ENCODE measurements at regions not wholly inside any gene's neighbourhood (a gene's known extent, or its start where the extent isn't known, plus 50 kb on each side); places are given as distances from the start of the nearest gene placed in this dataset.

- Histone ChIP-seq H3K36me3 (ENCODE audit: control insufficient read depth, insufficient read depth, low read length) (no peaks in the 10 kb centered on the region), H3K9me3 (ENCODE audit: control insufficient read depth, low read length) (no peaks in the 10 kb centered on the region), H3K4me3 (ENCODE audit: insufficient read depth, low read depth, low read length) (no peak overlapping the region), H3K4me1 (ENCODE audit: control insufficient read depth, insufficient read depth, low read length) (no peaks in the 10 kb centered on the region), H3K27me3 (ENCODE audit: control insufficient read depth, insufficient read depth, low read length, poor library complexity, severe bottlenecking) (no peaks in the 10 kb centered on the region), H3K27ac (ENCODE audit: insufficient read depth, low read depth, low read length, poor library complexity, severe bottlenecking) (no peak overlapping the region)
- WGBS, 2 experiments, result 79 to 100% methylated on average over 1 of the region's 1 CpG
Observed at GRCh38 chr7:26046878-26047277, 105.1 kb upstream of the NFE2L3 start.

- Histone ChIP-seq H3K9me3 (ENCODE audit: control insufficient read depth, low read length) (no peaks in the 10 kb centered on the region), H3K27ac (ENCODE audit: insufficient read depth, low read depth, low read length, poor library complexity, severe bottlenecking) (no peak overlapping the region), H3K4me3 (ENCODE audit: insufficient read depth, low read depth, low read length) (no peak overlapping the region), H3K27me3 (ENCODE audit: control insufficient read depth, insufficient read depth, low read length, poor library complexity, severe bottlenecking) (no peaks in the 10 kb centered on the region), H3K36me3 (ENCODE audit: control insufficient read depth, insufficient read depth, low read length) (no peaks in the 10 kb centered on the region), H3K4me1 (ENCODE audit: control insufficient read depth, insufficient read depth, low read length) (no peaks in the 10 kb centered on the region)
- WGBS, 2 experiments, result 94 to 96% methylated on average over 5 of the region's 5 CpGs
Observed at GRCh38 chr7:26048663-26049062, 103.3 kb upstream of the NFE2L3 start.

GRCh38 chr7:26049081-26049480 lies 102.9 kb upstream of the NFE2L3 start:
- no peaks in the 10 kb centered on the region for H3K4me1 ChIP-seq (ENCODE audit: control insufficient read depth, insufficient read depth, low read length)
- no peak overlapping the region for H3K27ac ChIP-seq (ENCODE audit: insufficient read depth, low read depth, low read length, poor library complexity, severe bottlenecking)
- H3K27me3 ChIP-seq (ENCODE audit: control insufficient read depth, insufficient read depth, low read length, poor library complexity, severe bottlenecking), result no peaks in the 10 kb centered on the region
- 100% methylated on average over 1 of the region's 1 CpG for WGBS, 2 experiments
- no peaks in the 10 kb centered on the region for H3K9me3 ChIP-seq (ENCODE audit: control insufficient read depth, low read length)
- no peaks in the 10 kb centered on the region for H3K36me3 ChIP-seq (ENCODE audit: control insufficient read depth, insufficient read depth, low read length)
- no peak overlapping the region for H3K4me3 ChIP-seq (ENCODE audit: insufficient read depth, low read depth, low read length)

GRCh38 chr7:26051021-26051420 lies 101.0 kb upstream of the NFE2L3 start:
- Histone ChIP-seq H3K9me3 (ENCODE audit: control insufficient read depth, low read length) (no peaks in the 10 kb centered on the region), H3K36me3 (ENCODE audit: control insufficient read depth, insufficient read depth, low read length) (no peaks in the 10 kb centered on the region), H3K4me3 (ENCODE audit: insufficient read depth, low read depth, low read length) (no peak overlapping the region), H3K4me1 (ENCODE audit: control insufficient read depth, insufficient read depth, low read length) (no peaks in the 10 kb centered on the region), H3K27ac (ENCODE audit: insufficient read depth, low read depth, low read length, poor library complexity, severe bottlenecking) (no peak overlapping the region), H3K27me3 (ENCODE audit: control insufficient read depth, insufficient read depth, low read length, poor library complexity, severe bottlenecking) (no peaks in the 10 kb centered on the region)

GRCh38 chr7:26052706-26053105 lies 99.3 kb upstream of the NFE2L3 start:
- Histone ChIP-seq H3K9me3 (ENCODE audit: control insufficient read depth, low read length) (peaks cover 2% of the 10 kb centered on the region), H3K36me3 (ENCODE audit: control insufficient read depth, insufficient read depth, low read length) (no peaks in the 10 kb centered on the region), H3K27me3 (ENCODE audit: control insufficient read depth, insufficient read depth, low read length, poor library complexity, severe bottlenecking) (no peaks in the 10 kb centered on the region), H3K4me1 (ENCODE audit: control insufficient read depth, insufficient read depth, low read length) (no peaks in the 10 kb centered on the region), H3K4me3 (ENCODE audit: insufficient read depth, low read depth, low read length) (no peak overlapping the region), H3K27ac (ENCODE audit: insufficient read depth, low read depth, low read length, poor library complexity, severe bottlenecking) (no peak overlapping the region)

GRCh38 chr7:26054386-26054785 lies 97.6 kb upstream of the NFE2L3 start:
- Histone ChIP-seq H3K27me3 (ENCODE audit: control insufficient read depth, insufficient read depth, low read length, poor library complexity, severe bottlenecking) (no peaks in the 10 kb centered on the region), H3K4me3 (ENCODE audit: insufficient read depth, low read depth, low read length) (no peak overlapping the region), H3K36me3 (ENCODE audit: control insufficient read depth, insufficient read depth, low read length) (no peaks in the 10 kb centered on the region), H3K27ac (ENCODE audit: insufficient read depth, low read depth, low read length, poor library complexity, severe bottlenecking) (no peak overlapping the region), H3K9me3 (ENCODE audit: control insufficient read depth, low read length) (peaks cover 2% of the 10 kb centered on the region), H3K4me1 (ENCODE audit: control insufficient read depth, insufficient read depth, low read length) (no peaks in the 10 kb centered on the region)
- WGBS, 2 experiments, result 79 to 87% methylated on average over 3 of the region's 3 CpGs

- Histone ChIP-seq H3K9me3 (ENCODE audit: control insufficient read depth, low read length) (peaks cover 2% of the 10 kb centered on the region), H3K27ac (ENCODE audit: insufficient read depth, low read depth, low read length, poor library complexity, severe bottlenecking) (no peak overlapping the region), H3K4me3 (ENCODE audit: insufficient read depth, low read depth, low read length) (no peak overlapping the region), H3K36me3 (ENCODE audit: control insufficient read depth, insufficient read depth, low read length) (no peaks in the 10 kb centered on the region), H3K27me3 (ENCODE audit: control insufficient read depth, insufficient read depth, low read length, poor library complexity, severe bottlenecking) (no peaks in the 10 kb centered on the region), H3K4me1 (ENCODE audit: control insufficient read depth, insufficient read depth, low read length) (no peaks in the 10 kb centered on the region)
- WGBS, 2 experiments, result 93 to 96% methylated on average over 3 of the region's 3 CpGs
Observed at GRCh38 chr7:26055241-26055640, 96.8 kb upstream of the NFE2L3 start.

- H3K4me3 ChIP-seq (ENCODE audit: insufficient read depth, low read depth, low read length), result no peak overlapping the region
- H3K36me3 ChIP-seq (ENCODE audit: control insufficient read depth, insufficient read depth, low read length), result no peaks in the 10 kb centered on the region
- no peaks in the 10 kb centered on the region for H3K4me1 ChIP-seq (ENCODE audit: control insufficient read depth, insufficient read depth, low read length)
- H3K9me3 ChIP-seq (ENCODE audit: control insufficient read depth, low read length), result peaks cover 2% of the 10 kb centered on the region
- WGBS, 2 experiments, result 48 to 75% methylated on average over 3 to 5 of the region's 6 CpGs
- no peak overlapping the region for H3K27ac ChIP-seq (ENCODE audit: insufficient read depth, low read depth, low read length, poor library complexity, severe bottlenecking)
- no peaks in the 10 kb centered on the region for H3K27me3 ChIP-seq (ENCODE audit: control insufficient read depth, insufficient read depth, low read length, poor library complexity, severe bottlenecking)
Observed at GRCh38 chr7:26060733-26061677, 91.0 kb upstream of the NFE2L3 start.

GRCh38 chr7:26061678-26062603 lies 90.1 kb upstream of the NFE2L3 start:
- WGBS, 2 experiments, result 64 to 69% methylated on average over 19 to 20 of the region's 20 CpGs

GRCh38 chr7:26065652-26066051 lies 86.3 kb upstream of the NFE2L3 start:
- H3K4me3 ChIP-seq (ENCODE audit: insufficient read depth, low read depth, low read length), result no peak overlapping the region
- H3K36me3 ChIP-seq (ENCODE audit: control insufficient read depth, insufficient read depth, low read length), result no peaks in the 10 kb centered on the region
- no peaks in the 10 kb centered on the region for H3K4me1 ChIP-seq (ENCODE audit: control insufficient read depth, insufficient read depth, low read length)
- H3K9me3 ChIP-seq (ENCODE audit: control insufficient read depth, low read length), result no peaks in the 10 kb centered on the region
- 88 to 91% methylated on average over 5 of the region's 5 CpGs for WGBS, 2 experiments
- no peaks in the 10 kb centered on the region for H3K27me3 ChIP-seq (ENCODE audit: control insufficient read depth, insufficient read depth, low read length, poor library complexity, severe bottlenecking)
- no peak overlapping the region for H3K27ac ChIP-seq (ENCODE audit: insufficient read depth, low read depth, low read length, poor library complexity, severe bottlenecking)

More at GRCh38 chr7:26061678-26062603, 90.1 kb upstream of the NFE2L3 start:
- H3K36me3 ChIP-seq (ENCODE audit: control insufficient read depth, insufficient read depth, low read length), result no peaks in the 10 kb centered on the region
- no peaks in the 10 kb centered on the region for H3K9me3 ChIP-seq (ENCODE audit: control insufficient read depth, low read length)
- no peaks in the 10 kb centered on the region for H3K4me1 ChIP-seq (ENCODE audit: control insufficient read depth, insufficient read depth, low read length)
- H3K27me3 ChIP-seq (ENCODE audit: control insufficient read depth, insufficient read depth, low read length, poor library complexity, severe bottlenecking), result no peaks in the 10 kb centered on the region
- H3K27ac ChIP-seq (ENCODE audit: insufficient read depth, low read depth, low read length, poor library complexity, severe bottlenecking), result no peak overlapping the region
- no peak overlapping the region for H3K4me3 ChIP-seq (ENCODE audit: insufficient read depth, low read depth, low read length)
